Neuronal stem cell (in vitro differentiated cells): ENCODE measurements at regions not wholly inside any gene's neighbourhood (a gene's known extent, or its start where the extent isn't known, plus 50 kb on each side); places are given as distances from the start of the nearest gene placed in this dataset.
A peak's percentile ranks its signal among the peaks of the same experiment; 100 is the strongest.

Experiments used
- DNase-seq: peaks from one replicate; pipeline ENCODE4 v3.0.0-alpha.2; 2013; ENCODE audit warnings: low spot score
- H2AFZ ChIP-seq: one replicate; pipeline ENCODE4 v1.6.1; 2013; ENCODE audit warnings: mild to moderate bottlenecking, low read length, inconsistent platforms
- H2AK5ac ChIP-seq: 2 replicates; pipeline ENCODE4 v1.6.1; 2013; ENCODE audit warnings: low read depth, mild to moderate bottlenecking, inconsistent platforms, low read length, moderate library complexity, mixed read lengths
- H2BK120ac ChIP-seq: 2 replicates; pipeline ENCODE4 v1.6.1; 2013; ENCODE audit warnings: low read depth, mild to moderate bottlenecking, inconsistent platforms, low read length, moderate library complexity, mixed read lengths
- H2BK12ac ChIP-seq: one replicate; pipeline ENCODE4 v1.6.1; 2013; ENCODE audit warnings: low read length, inconsistent platforms
- H2BK15ac ChIP-seq: 2 replicates; pipeline ENCODE4 v1.6.1; 2013; ENCODE audit warnings: mild to moderate bottlenecking, low read length, inconsistent platforms, mixed read lengths
- H2BK5ac ChIP-seq: one replicate; pipeline ENCODE4 v1.6.1; 2013; ENCODE audit warnings: inconsistent platforms, mild to moderate bottlenecking, low read length, moderate library complexity
- H3K14ac ChIP-seq: one replicate; pipeline ENCODE4 v1.6.1; 2013; ENCODE audit warnings: low read length, inconsistent platforms
- H3K18ac ChIP-seq: 2 replicates; pipeline ENCODE4 v1.6.1; 2013; ENCODE audit warnings: low read length, inconsistent platforms
- H3K23ac ChIP-seq: 2 replicates; pipeline ENCODE4 v1.6.1; 2013; ENCODE audit warnings: low read depth, mild to moderate bottlenecking, mixed read lengths, low read length, inconsistent platforms; ENCODE audit not compliant: poor library complexity
- H3K27ac ChIP-seq: replicated peaks from 3 replicates; pipeline ENCODE4 v1.5.1; 2013; ENCODE audit warnings: low read length, inconsistent platforms
- H3K27me3 ChIP-seq, 3 experiments: 2 replicates each; pipeline ENCODE4 v1.6.1; 2013; ENCODE audit warnings: low read length in 3 of 3, mild to moderate bottlenecking in 2 of 3, inconsistent platforms in 1 of 3, low read depth in 1 of 3, mixed read lengths in 1 of 3, moderate library complexity in 1 of 3; ENCODE audit not compliant: control insufficient read depth in 3 of 3, insufficient read depth in 3 of 3
- H3K36me3 ChIP-seq, 2 donors: replicated peaks in 1 of 2; 2 replicates each; pipeline ENCODE4 v1.6.1; 2013; ENCODE audit warnings: low read length in 2 of 2; ENCODE audit not compliant: control insufficient read depth in 2 of 2, insufficient read depth in 2 of 2
- H3K4ac ChIP-seq: 2 replicates; pipeline ENCODE4 v1.6.1; 2013; ENCODE audit warnings: inconsistent platforms, mild to moderate bottlenecking, low read length, moderate library complexity
- H3K4me1 ChIP-seq, 2 donors: 1 replicate in 1 of 2; 2 replicates in 1 of 2; pipeline ENCODE4 v1.6.1; 2013; ENCODE audit warnings: low read length in 2 of 2, low read depth in 1 of 2; ENCODE audit not compliant: control insufficient read depth in 2 of 2, insufficient read depth in 1 of 2
- H3K4me2 ChIP-seq: one replicate; pipeline ENCODE4 v1.6.1; 2013; ENCODE audit warnings: mild to moderate bottlenecking, low read length, inconsistent platforms; ENCODE audit not compliant: insufficient read depth, poor library complexity, severe bottlenecking
- H3K4me3 ChIP-seq, 2 donors: 2 replicates each; pipeline ENCODE4 v1.5.1; 2013; ENCODE audit warnings: low read length in 2 of 2, mild to moderate bottlenecking in 2 of 2, inconsistent platforms in 1 of 2, moderate library complexity in 1 of 2
- H3K79me1 ChIP-seq: one replicate; pipeline ENCODE4 v1.6.1; 2013; ENCODE audit warnings: low read depth, mild to moderate bottlenecking, inconsistent platforms, low read length, moderate library complexity
- H3K9ac ChIP-seq: one replicate; pipeline ENCODE4 v1.6.1; 2013; ENCODE audit warnings: mild to moderate bottlenecking, low read depth, low read length, inconsistent platforms; ENCODE audit not compliant: poor library complexity
- H3K9me3 ChIP-seq, 2 donors: replicated peaks in 1 of 2; 2 replicates each; pipeline versions ENCODE3 to v1.6.1; 2013; ENCODE audit warnings: low read length in 2 of 2, mild to moderate bottlenecking in 2 of 2, inconsistent platforms in 1 of 2, low read depth in 1 of 2, mixed read lengths in 1 of 2, moderate library complexity in 1 of 2; ENCODE audit not compliant: control insufficient read depth in 2 of 2, insufficient read depth in 1 of 2
- H4K8ac ChIP-seq: one replicate; pipeline ENCODE4 v1.6.1; 2013; ENCODE audit warnings: low read depth, mild to moderate bottlenecking, inconsistent platforms, low read length, moderate library complexity
- H4K91ac ChIP-seq: one replicate; pipeline ENCODE4 v1.6.1; 2013; ENCODE audit warnings: low read length, low read depth, mild to moderate bottlenecking, inconsistent platforms; ENCODE audit not compliant: poor library complexity
- WGBS, 2 donors: extraction: QIAGEN DNeasy Blood & Tissue Kit; methylation state at CpG; one replicate each; pipeline ENCODE4 v1.1.7; 2013; ENCODE audit warnings: missing lambda C conversion rate in 2 of 2, mixed read lengths in 1 of 2; ENCODE audit not compliant: insufficient read length in 2 of 2, insufficient replicate concordance in 1 of 2; ENCODE audit errors: extremely low coverage in 2 of 2; 5-methylcytosine and 5-hydroxymethylcytosine counted together

DNA sequence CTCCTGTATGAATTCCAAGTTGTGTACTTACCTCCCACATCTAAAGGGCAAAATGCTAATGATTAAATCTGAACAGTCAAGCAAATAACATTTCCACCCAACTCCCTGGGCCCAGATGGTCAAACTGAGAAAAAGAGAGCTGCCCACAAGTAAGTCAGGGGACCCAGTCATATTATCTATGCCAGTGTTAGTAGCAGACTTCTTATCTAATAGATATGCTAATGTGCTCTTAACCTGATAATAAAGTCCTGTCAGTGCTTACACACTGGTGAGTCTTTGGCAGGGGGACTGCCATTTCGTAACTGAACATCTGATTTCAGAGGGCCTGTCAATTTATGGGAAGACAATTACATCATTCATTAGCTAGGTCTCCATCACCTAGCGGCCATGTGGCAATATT, 292.3 kb upstream of the WWC1 start:
- Histone ChIP-seq H3K18ac (no peak overlapping the region), H2AK5ac (no peak overlapping the region), H2AFZ (no peak overlapping the region), H3K27me3 (no peaks in the 10 kb centered on the region), H4K91ac (no peak overlapping the region), H3K4ac (no peak overlapping the region), H3K4me2 (no peak overlapping the region), H2BK120ac (no peak overlapping the region), H2BK12ac (no peak overlapping the region), H3K9ac (no peak overlapping the region), H3K27ac (no peak overlapping the region), H3K23ac (no peak overlapping the region), H2BK15ac (no peak overlapping the region), H3K36me3 (no peaks in the 10 kb centered on the region), H3K4me1 (peaks cover 2 to 10% of the 10 kb centered on the region in 2 donors), H3K9me3 (no peaks in the 10 kb centered on the region), H3K79me1 (no peaks in the 10 kb centered on the region), H2BK5ac (no peak overlapping the region), H3K4me3 (no peak overlapping the region), H3K14ac (no peak overlapping the region), H4K8ac (no peak overlapping the region)
- DNase-seq, result no peak
- no CpG with 5 or more reads among the region's 2 CpGs for WGBS, 2 donors

DNA sequence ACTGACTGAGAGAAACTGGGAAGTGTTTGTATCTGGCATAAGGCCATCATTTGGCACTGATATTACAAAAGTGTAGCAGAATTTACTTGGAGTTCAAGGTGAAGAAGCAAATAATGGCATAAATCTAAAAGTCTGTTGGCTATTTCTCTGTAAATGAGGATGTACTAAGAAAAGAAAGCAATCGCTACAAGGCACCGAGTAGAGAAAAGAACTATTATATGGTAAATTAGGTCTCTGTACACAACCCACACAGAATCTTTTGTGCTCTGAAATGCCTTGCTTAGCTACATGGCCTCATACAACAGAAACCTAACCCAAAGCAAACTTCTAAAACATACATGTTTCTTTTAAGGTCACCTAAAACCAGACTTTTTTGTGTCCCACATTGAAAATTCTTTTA, 290.1 kb upstream of the WWC1 start:
- Histone ChIP-seq H3K9ac (no peak overlapping the region), H2AFZ (no peak overlapping the region), H2AK5ac (no peak overlapping the region), H2BK12ac (no peak overlapping the region), H3K27ac (no peak overlapping the region), H3K18ac (no peak overlapping the region), H3K9me3 (no peaks in the 10 kb centered on the region), H3K4ac (no peak overlapping the region), H3K27me3 (no peaks in the 10 kb centered on the region), H4K91ac (no peak overlapping the region), H3K36me3 (no peaks in the 10 kb centered on the region), H2BK5ac (no peak overlapping the region), H2BK120ac (no peak overlapping the region), H3K79me1 (no peaks in the 10 kb centered on the region), H4K8ac (no peak overlapping the region), H3K14ac (no peak overlapping the region), H2BK15ac (no peak overlapping the region), H3K23ac (no peak overlapping the region), H3K4me2 (no peak overlapping the region), H3K4me3 (no peak overlapping the region), H3K4me1 (peaks cover 2 to 10% of the 10 kb centered on the region in 2 donors)
- no peak for DNase-seq
- WGBS, 2 donors, result no CpG with 5 or more reads among the region's 2 CpGs

DNA sequence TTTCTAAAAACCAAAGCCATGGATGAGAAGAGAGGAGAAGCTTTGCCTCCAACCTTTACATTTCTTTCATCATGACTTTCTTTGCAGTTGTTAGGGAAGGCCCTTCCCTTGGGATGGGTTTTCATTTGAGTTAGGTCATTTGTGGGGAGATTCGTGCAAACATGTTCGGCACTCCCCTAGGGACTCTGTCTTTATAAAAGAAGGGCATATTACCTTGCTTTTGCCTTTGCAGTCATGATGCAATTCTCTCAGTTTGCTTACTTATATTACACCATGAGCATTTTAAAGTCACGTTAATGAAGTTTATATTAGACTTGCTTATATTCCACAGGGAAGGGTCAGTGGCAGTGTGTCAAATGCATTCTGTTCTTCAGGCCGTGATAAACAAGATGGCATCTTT, 289.3 kb upstream of the WWC1 start:
- H3K18ac ChIP-seq, result no peak overlapping the region
- H2AK5ac ChIP-seq, result no peak overlapping the region
- H2BK15ac ChIP-seq, result no peak overlapping the region
- no peaks in the 10 kb centered on the region for H3K79me1 ChIP-seq
- no peak overlapping the region for H3K4me2 ChIP-seq
- H2BK12ac ChIP-seq, result no peak overlapping the region
- H3K27ac ChIP-seq, result no peak overlapping the region
- no peak overlapping the region for H3K14ac ChIP-seq
- DNase-seq, result no peak
- H3K4ac ChIP-seq, result no peak overlapping the region
- H4K8ac ChIP-seq, result no peak overlapping the region
- H2BK5ac ChIP-seq, result no peak overlapping the region
- H3K27me3 ChIP-seq, result no peaks in the 10 kb centered on the region
- H4K91ac ChIP-seq, result no peak overlapping the region
- no peaks in the 10 kb centered on the region for H3K36me3 ChIP-seq
- no peak overlapping the region for H3K9ac ChIP-seq
- peaks cover 2 to 10% of the 10 kb centered on the region in 2 donors for H3K4me1 ChIP-seq
- no peaks in the 10 kb centered on the region for H3K9me3 ChIP-seq
- no peak overlapping the region for H3K4me3 ChIP-seq
- H2AFZ ChIP-seq, result peak overlapping the region; percentile 23
- H3K23ac ChIP-seq, result no peak overlapping the region
- no CpG with 5 or more reads among the region's 4 CpGs for WGBS, 2 donors
- no peak overlapping the region for H2BK120ac ChIP-seq

DNA sequence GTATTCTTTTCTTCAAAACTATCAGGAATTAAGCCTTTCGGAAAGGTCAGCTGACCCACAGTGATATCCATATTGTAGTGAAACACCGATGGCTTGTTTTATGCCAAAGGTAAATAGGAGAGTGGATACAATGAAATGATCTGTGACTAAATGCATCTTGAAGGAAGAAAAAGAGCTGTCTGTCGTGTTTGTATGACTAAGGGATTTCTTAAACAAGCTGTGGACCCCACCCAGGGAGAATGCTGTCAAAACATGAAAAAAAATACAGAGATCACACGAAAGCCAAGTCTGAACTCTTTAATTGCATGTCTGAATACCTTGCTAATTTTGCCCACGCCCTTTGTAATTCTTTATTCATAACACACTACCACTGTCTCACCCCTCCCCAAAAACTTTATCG, 286.4 kb upstream of the WWC1 start:
- no peak overlapping the region for H4K91ac ChIP-seq
- WGBS, 2 donors, result 100% methylated on average over 1 of the region's 6 CpGs; no CpG with 5 or more reads in 1 of the 2 donors
- H3K23ac ChIP-seq, result no peak overlapping the region
- no peak for DNase-seq
- no peak overlapping the region for H4K8ac ChIP-seq
- no peak overlapping the region for H3K27ac ChIP-seq
- no peak overlapping the region for H3K4me3 ChIP-seq
- H3K79me1 ChIP-seq, result no peaks in the 10 kb centered on the region
- no peak overlapping the region for H3K18ac ChIP-seq
- no peak overlapping the region for H3K4ac ChIP-seq
- no peak overlapping the region for H2AK5ac ChIP-seq
- H3K9me3 ChIP-seq, result no peaks in the 10 kb centered on the region
- no peak overlapping the region for H2BK12ac ChIP-seq
- H3K27me3 ChIP-seq, result no peaks in the 10 kb centered on the region
- peaks cover 2 to 10% of the 10 kb centered on the region in 2 donors for H3K4me1 ChIP-seq
- H2BK5ac ChIP-seq, result no peak overlapping the region
- no peak overlapping the region for H2BK120ac ChIP-seq
- H2BK15ac ChIP-seq, result no peak overlapping the region
- H3K9ac ChIP-seq, result no peak overlapping the region
- no peak overlapping the region for H3K4me2 ChIP-seq
- H2AFZ ChIP-seq, result no peak overlapping the region
- H3K14ac ChIP-seq, result no peak overlapping the region
- H3K36me3 ChIP-seq, result no peaks in the 10 kb centered on the region
